ENCODE measurements at regions not wholly inside any gene's neighbourhood (a gene's known extent, or its start where the extent isn't known, plus 50 kb on each side); places are given as distances from the start of the nearest gene placed in this dataset.

- Histone ChIP-seq H3K4me3 (ENCODE audit: low read length) (no peak overlapping the region), H3K27me3 (ENCODE audit: insufficient read depth, low read length) (no peaks in the 10 kb centered on the region), H3K36me3 (ENCODE audit: insufficient read depth, low read length) (peaks cover 8% of the 10 kb centered on the region; the same call in 1 of the 2 replicates), H3K27ac (ENCODE audit: low read depth, low read length) (no peak overlapping the region), H3K9me3 (ENCODE audit: insufficient read depth, low read depth, low read length) (peaks cover 11% of the 10 kb centered on the region), H3K4me1 (ENCODE audit: insufficient read depth, low read length) (peaks cover 21% of the 10 kb centered on the region), H3K9ac (ENCODE audit: low read depth, low read length) (no peak overlapping the region)
- 94% methylated on average over 2 of the region's 2 CpGs for WGBS
These were observed 61.1 kb upstream of the SAMSN1 start for GRCh38 chr21:14607262-14607661.

GRCh38 chr21:14603202-14603601, 57.1 kb upstream of the SAMSN1 start:
- no peak overlapping the region for H3K27ac ChIP-seq (ENCODE audit: low read depth, low read length)
- H3K27me3 ChIP-seq (ENCODE audit: insufficient read depth, low read length): no peaks in the 10 kb centered on the region
- no peaks in the 10 kb centered on the region for H3K9me3 ChIP-seq (ENCODE audit: insufficient read depth, low read depth, low read length)
- no peak overlapping the region for H3K9ac ChIP-seq (ENCODE audit: low read depth, low read length)
- no peaks in the 10 kb centered on the region for H3K36me3 ChIP-seq (ENCODE audit: insufficient read depth, low read length)
- H3K4me3 ChIP-seq (ENCODE audit: low read length): no peak overlapping the region
- 97% methylated on average over 1 of the region's 2 CpGs for WGBS
- H3K4me1 ChIP-seq (ENCODE audit: insufficient read depth, low read length): peaks cover 25% of the 10 kb centered on the region

GRCh38 chr21:14602382-14602958, 56.4 kb upstream of the SAMSN1 start:
- 71% methylated on average over 1 of the region's 1 CpG for WGBS
- Histone ChIP-seq H3K27me3 (ENCODE audit: insufficient read depth, low read length) (no peaks in the 10 kb centered on the region), H3K9ac (ENCODE audit: low read depth, low read length) (no peak overlapping the region), H3K36me3 (ENCODE audit: insufficient read depth, low read length) (no peaks in the 10 kb centered on the region), H3K4me3 (ENCODE audit: low read length) (no peak overlapping the region), H3K9me3 (ENCODE audit: insufficient read depth, low read depth, low read length) (no peaks in the 10 kb centered on the region), H3K4me1 (ENCODE audit: insufficient read depth, low read length) (peaks cover 23% of the 10 kb centered on the region), H3K27ac (ENCODE audit: low read depth, low read length) (peak overlapping the region; percentile 24; the same call in 1 of the 2 replicates)

GRCh38 chr21:14600569-14601297, 54.6 kb upstream of the SAMSN1 start:
- H3K9ac ChIP-seq (ENCODE audit: low read depth, low read length): no peak overlapping the region
- no peak overlapping the region for H3K27ac ChIP-seq (ENCODE audit: low read depth, low read length)
- peaks cover 18% of the 10 kb centered on the region for H3K4me1 ChIP-seq (ENCODE audit: insufficient read depth, low read length)
- H3K4me3 ChIP-seq (ENCODE audit: low read length): no peak overlapping the region
- WGBS: 94% methylated on average over 3 of the region's 3 CpGs
- H3K36me3 ChIP-seq (ENCODE audit: insufficient read depth, low read length): 0 out of 2 replicates have a peak, but pooled peaks cover under 1% of the 10 kb centered on the region
- peaks cover 7% of the 10 kb centered on the region for H3K9me3 ChIP-seq (ENCODE audit: insufficient read depth, low read depth, low read length)
- no peaks in the 10 kb centered on the region for H3K27me3 ChIP-seq (ENCODE audit: insufficient read depth, low read length)

- Histone ChIP-seq H3K4me1 (ENCODE audit: insufficient read depth, low read length) (peaks cover 13% of the 10 kb centered on the region), H3K36me3 (ENCODE audit: insufficient read depth, low read length) (0 out of 2 replicates have a peak, but pooled peaks cover 3% of the 10 kb centered on the region), H3K9ac (ENCODE audit: low read depth, low read length) (no peak overlapping the region), H3K9me3 (ENCODE audit: insufficient read depth, low read depth, low read length) (peaks cover 14% of the 10 kb centered on the region), H3K4me3 (ENCODE audit: low read length) (no peak overlapping the region), H3K27ac (ENCODE audit: low read depth, low read length) (no peak overlapping the region), H3K27me3 (ENCODE audit: insufficient read depth, low read length) (no peaks in the 10 kb centered on the region)
These were observed 52.0 kb upstream of the SAMSN1 start for GRCh38 chr21:14598065-14598464.

Measured in HUES64 (cell line).